ENCODE measurements at regions not wholly inside any gene's neighbourhood (a gene's known extent, or its start where the extent isn't known, plus 50 kb on each side); places are given as distances from the start of the nearest gene placed in this dataset.

DNA sequence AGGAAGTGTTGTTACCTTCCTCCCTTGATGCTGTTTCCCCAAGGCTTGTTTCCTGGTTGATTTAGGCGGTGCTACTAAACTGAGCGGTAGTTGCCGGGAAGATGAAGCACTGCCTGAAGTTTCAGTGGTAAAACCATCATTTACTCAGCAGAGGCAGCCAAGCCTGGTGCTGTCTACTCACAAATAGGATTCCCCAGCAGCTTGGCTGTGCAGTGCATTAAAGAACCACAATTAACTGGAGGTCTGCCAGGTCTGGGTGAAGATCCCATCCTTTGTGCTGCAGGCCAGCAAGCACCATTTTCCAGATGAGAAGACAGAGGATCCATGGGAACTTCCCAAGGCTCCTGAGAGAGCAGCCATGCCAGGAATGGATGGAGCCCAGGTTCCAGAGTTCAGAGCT, 231.9 kb upstream of the E2F8 start:
- TF ChIP-seq POLR2AphosphoS5 (IDR thresholded peaks at IDR 0.05): no peak
- no peak for TF ChIP-seq CTCF (IDR thresholded peaks at IDR 0.05)
- TF ChIP-seq POLR2A (IDR thresholded peaks at IDR 0.05): no peak

Measured in prostate gland (tissue), 2 donors.